Liver (tissue), 3 donors: ENCODE measurements at regions not wholly inside any gene's neighbourhood (a gene's known extent, or its start where the extent isn't known, plus 50 kb on each side); places are given as distances from the start of the nearest gene placed in this dataset.

Experiments
- EGR1 ChIP-seq, 2 donors: IDR thresholded peaks; 2 replicates each; pipeline ENCODE4 v1.6.1; 2016 to 2018; ENCODE audit warnings: antibody characterized with exemption in 2 of 2, low read depth in 2 of 2
- FOXA1 ChIP-seq: IDR thresholded peaks from 2 replicates; pipeline ENCODE4 v1.6.1; 2016; ENCODE audit warnings: antibody characterized with exemption
- GABPA ChIP-seq, 2 donors: IDR thresholded peaks in 1 of 2; conservative IDR thresholded peaks in 1 of 2; 2 replicates each; pipeline ENCODE4 v1.6.1; 2016; ENCODE audit warnings: antibody characterized with exemption in 2 of 2, mild to moderate bottlenecking in 1 of 2, moderate library complexity in 1 of 2
- HNF4G ChIP-seq: IDR thresholded peaks from 2 replicates; pipeline ENCODE4 v1.6.1; 2016; ENCODE audit warnings: antibody characterized with exemption
- JUND ChIP-seq, 2 donors: IDR thresholded peaks; 2 replicates each; pipeline ENCODE4 v1.6.1; 2016; ENCODE audit warnings: antibody characterized with exemption in 2 of 2
- NR2F2 ChIP-seq: IDR thresholded peaks from 2 replicates; pipeline ENCODE4 v1.6.1; 2016; ENCODE audit warnings: antibody characterized with exemption
- RAD21 ChIP-seq, 2 donors: IDR thresholded peaks; 2 replicates each; pipeline ENCODE4 v1.6.1; 2016; ENCODE audit warnings: antibody characterized with exemption in 2 of 2, mild to moderate bottlenecking in 2 of 2
- TAF1 ChIP-seq: conservative IDR thresholded peaks from 2 replicates; pipeline ENCODE4 v1.6.1; 2016; ENCODE audit warnings: antibody characterized with exemption, mild to moderate bottlenecking
- YY1 ChIP-seq: IDR thresholded peaks from 2 replicates; pipeline ENCODE4 v1.6.1; 2016; ENCODE audit warnings: antibody characterized with exemption, mild to moderate bottlenecking
- TF ChIP-seq, protein P1 (sequence below): fragments of 150-350 bp; IDR thresholded peaks from 2 replicates; pipeline ENCODE4 v1.5.1; 2017; ENCODE audit warnings: improper control_type of control experiment, low read depth, low read length; ENCODE audit not compliant: missing input control
- TF ChIP-seq, protein P2 (sequence below): IDR thresholded peaks from 2 replicates; pipeline ENCODE4 v1.6.1; 2016; ENCODE audit warnings: antibody characterized with exemption
- TF ChIP-seq, protein P3 (sequence below): IDR thresholded peaks from 2 replicates; pipeline ENCODE4 v1.6.1; 2016; ENCODE audit warnings: antibody characterized with exemption
- TF ChIP-seq, protein P4 (sequence below): IDR thresholded peaks from 2 replicates; pipeline ENCODE4 v1.6.1; 2016; ENCODE audit warnings: antibody characterized with exemption
- TF ChIP-seq, protein P5 (sequence below): IDR thresholded peaks from 2 replicates; pipeline ENCODE4 v1.6.1; 2016; ENCODE audit warnings: antibody characterized with exemption, mild to moderate bottlenecking
- donor health status: healthy.
- donor health status: healthy.

DNA sequence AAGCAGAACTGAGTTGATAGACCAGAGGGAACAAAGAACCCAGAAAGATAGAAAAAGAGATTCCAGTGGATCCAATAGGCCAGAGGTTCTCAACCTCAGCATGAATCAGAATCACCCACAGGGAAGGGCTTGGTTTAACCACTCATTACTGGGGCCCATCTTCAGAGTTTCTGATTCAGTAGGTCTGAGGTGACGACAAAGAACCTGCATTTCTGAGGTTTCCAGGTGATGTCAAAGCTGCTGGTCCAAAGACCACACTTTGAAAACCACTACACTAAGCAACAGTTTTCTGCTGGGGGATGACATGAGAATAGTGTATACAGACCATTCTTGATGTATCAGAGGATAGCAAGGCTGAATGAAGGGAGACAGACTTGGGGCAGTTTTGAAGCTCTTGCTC, 81.5 kb upstream of the FOXN2 start:
- TF ChIP-seq, protein P1, sequence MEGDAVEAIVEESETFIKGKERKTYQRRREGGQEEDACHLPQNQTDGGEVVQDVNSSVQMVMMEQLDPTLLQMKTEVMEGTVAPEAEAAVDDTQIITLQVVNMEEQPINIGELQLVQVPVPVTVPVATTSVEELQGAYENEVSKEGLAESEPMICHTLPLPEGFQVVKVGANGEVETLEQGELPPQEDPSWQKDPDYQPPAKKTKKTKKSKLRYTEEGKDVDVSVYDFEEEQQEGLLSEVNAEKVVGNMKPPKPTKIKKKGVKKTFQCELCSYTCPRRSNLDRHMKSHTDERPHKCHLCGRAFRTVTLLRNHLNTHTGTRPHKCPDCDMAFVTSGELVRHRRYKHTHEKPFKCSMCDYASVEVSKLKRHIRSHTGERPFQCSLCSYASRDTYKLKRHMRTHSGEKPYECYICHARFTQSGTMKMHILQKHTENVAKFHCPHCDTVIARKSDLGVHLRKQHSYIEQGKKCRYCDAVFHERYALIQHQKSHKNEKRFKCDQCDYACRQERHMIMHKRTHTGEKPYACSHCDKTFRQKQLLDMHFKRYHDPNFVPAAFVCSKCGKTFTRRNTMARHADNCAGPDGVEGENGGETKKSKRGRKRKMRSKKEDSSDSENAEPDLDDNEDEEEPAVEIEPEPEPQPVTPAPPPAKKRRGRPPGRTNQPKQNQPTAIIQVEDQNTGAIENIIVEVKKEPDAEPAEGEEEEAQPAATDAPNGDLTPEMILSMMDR, result no peak
- no peak for TF ChIP-seq FOXA1
- TF ChIP-seq, protein P2, sequence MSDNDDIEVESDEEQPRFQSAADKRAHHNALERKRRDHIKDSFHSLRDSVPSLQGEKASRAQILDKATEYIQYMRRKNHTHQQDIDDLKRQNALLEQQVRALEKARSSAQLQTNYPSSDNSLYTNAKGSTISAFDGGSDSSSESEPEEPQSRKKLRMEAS, result no peak
- TF ChIP-seq, protein P3, sequence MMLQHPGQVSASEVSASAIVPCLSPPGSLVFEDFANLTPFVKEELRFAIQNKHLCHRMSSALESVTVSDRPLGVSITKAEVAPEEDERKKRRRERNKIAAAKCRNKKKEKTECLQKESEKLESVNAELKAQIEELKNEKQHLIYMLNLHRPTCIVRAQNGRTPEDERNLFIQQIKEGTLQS, result no peak
- TF ChIP-seq, protein P4, sequence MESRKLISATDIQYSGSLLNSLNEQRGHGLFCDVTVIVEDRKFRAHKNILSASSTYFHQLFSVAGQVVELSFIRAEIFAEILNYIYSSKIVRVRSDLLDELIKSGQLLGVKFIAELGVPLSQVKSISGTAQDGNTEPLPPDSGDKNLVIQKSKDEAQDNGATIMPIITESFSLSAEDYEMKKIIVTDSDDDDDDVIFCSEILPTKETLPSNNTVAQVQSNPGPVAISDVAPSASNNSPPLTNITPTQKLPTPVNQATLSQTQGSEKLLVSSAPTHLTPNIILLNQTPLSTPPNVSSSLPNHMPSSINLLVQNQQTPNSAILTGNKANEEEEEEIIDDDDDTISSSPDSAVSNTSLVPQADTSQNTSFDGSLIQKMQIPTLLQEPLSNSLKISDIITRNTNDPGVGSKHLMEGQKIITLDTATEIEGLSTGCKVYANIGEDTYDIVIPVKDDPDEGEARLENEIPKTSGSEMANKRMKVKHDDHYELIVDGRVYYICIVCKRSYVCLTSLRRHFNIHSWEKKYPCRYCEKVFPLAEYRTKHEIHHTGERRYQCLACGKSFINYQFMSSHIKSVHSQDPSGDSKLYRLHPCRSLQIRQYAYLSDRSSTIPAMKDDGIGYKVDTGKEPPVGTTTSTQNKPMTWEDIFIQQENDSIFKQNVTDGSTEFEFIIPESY, result no peak
- TF ChIP-seq EGR1 (IDR thresholded peaks at IDR 0.05; ENCODE audit: low read depth in 2 of 2), result no peak
- TF ChIP-seq, protein P5, sequence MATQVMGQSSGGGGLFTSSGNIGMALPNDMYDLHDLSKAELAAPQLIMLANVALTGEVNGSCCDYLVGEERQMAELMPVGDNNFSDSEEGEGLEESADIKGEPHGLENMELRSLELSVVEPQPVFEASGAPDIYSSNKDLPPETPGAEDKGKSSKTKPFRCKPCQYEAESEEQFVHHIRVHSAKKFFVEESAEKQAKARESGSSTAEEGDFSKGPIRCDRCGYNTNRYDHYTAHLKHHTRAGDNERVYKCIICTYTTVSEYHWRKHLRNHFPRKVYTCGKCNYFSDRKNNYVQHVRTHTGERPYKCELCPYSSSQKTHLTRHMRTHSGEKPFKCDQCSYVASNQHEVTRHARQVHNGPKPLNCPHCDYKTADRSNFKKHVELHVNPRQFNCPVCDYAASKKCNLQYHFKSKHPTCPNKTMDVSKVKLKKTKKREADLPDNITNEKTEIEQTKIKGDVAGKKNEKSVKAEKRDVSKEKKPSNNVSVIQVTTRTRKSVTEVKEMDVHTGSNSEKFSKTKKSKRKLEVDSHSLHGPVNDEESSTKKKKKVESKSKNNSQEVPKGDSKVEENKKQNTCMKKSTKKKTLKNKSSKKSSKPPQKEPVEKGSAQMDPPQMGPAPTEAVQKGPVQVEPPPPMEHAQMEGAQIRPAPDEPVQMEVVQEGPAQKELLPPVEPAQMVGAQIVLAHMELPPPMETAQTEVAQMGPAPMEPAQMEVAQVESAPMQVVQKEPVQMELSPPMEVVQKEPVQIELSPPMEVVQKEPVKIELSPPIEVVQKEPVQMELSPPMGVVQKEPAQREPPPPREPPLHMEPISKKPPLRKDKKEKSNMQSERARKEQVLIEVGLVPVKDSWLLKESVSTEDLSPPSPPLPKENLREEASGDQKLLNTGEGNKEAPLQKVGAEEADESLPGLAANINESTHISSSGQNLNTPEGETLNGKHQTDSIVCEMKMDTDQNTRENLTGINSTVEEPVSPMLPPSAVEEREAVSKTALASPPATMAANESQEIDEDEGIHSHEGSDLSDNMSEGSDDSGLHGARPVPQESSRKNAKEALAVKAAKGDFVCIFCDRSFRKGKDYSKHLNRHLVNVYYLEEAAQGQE, result no peak
- no peak for TF ChIP-seq TAF1
- no peak for TF ChIP-seq RAD21 (IDR thresholded peaks at IDR 0.05)
- no peak for TF ChIP-seq HNF4G
- no peak for TF ChIP-seq JUND (IDR thresholded peaks at IDR 0.05)
- TF ChIP-seq NR2F2, result no peak
- no peak for TF ChIP-seq GABPA (IDR thresholded peaks at IDR 0.05 in 1 of 2, conservative IDR thresholded peaks at IDR 0.05 in 1 of 2)
- TF ChIP-seq YY1, result no peak
